GM18951 (cell line): ENCODE measurements at regions not wholly inside any gene's neighbourhood (a gene's known extent, or its start where the extent isn't known, plus 50 kb on each side); places are given as distances from the start of the nearest gene placed in this dataset.

ENCODE experiments used
- POLR2A ChIP-seq: IDR thresholded peaks from 4 replicates; pipeline ENCODE4 v1.6.1; 2011; ENCODE audit warnings: mild to moderate bottlenecking; ENCODE audit not compliant: insufficient read length, insufficient read depth; ENCODE audit errors: extremely low read depth
- in situ Hi-C: fragments of 300-500 bp; cut with MboI; formaldehyde crosslinking; loops from one replicate; pipeline ENCODE4 v1.12.0; 2022; ENCODE audit warnings: low sequenced_read_pairs, mixed read lengths, inconsistent platforms; ENCODE audit not compliant: unreplicated experiment

DNA sequence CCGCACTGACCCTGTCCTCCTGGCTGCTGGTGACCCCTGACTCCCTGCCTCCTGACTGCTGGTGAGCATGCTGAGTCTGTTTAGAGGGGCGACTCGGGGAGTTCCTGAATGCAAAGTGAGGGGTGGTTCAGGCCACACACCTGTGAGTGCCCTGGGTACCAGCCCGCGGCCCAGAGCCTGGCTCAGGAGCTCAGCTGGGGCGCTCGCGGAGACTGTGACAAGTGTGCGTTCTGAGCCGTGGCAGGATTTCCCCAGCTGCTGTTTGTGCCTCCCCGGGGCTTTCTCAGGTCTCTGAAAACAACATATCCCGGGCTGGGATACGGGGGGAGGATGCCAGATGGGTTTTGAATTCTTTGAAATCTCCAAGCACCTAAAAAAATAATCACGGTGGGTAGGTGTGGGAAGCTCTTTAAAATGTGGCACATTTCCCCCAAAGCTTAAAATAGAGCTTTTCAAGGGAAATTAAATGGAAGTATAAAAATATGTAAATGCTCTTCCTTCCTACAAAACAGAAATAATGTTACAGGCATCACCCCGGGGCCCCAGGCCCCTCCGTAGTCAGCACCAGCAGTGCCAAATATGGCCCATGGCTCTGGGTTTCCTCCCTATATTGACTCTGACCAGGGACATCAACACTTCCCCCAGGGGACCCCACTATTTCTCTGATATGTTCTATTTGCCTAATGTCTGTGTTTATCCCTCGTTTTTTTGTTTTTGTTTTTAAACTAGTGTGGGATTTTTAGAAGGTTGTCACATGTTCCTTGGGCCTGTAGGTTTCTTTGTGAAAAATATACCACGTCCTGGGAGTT is 49.9 kb upstream of the TAGAP start:
- in situ Hi-C loops: no loop called here
- TF ChIP-seq POLR2A: no peak
